Karpas-422 (cell line): ENCODE measurements at regions not wholly inside any gene's neighbourhood (a gene's known extent, or its start where the extent isn't known, plus 50 kb on each side); places are given as distances from the start of the nearest gene placed in this dataset.

Experiments used
- DNase-seq: peaks from one replicate; pipeline ENCODE4 v3.0.0-alpha.2; 2015
- H2AFZ ChIP-seq: fragments of 200-600 bp; sonication (generic); 2 replicates; pipeline ENCODE4 v1.6.1; 2014; ENCODE audit warnings: antibody characterized with exemption, low read length, mixed read lengths
- H3K27ac ChIP-seq: fragments of 200-600 bp; sonication (generic); 2 replicates; pipeline ENCODE4 v1.5.1; 2014; ENCODE audit warnings: mild to moderate bottlenecking, low read length, moderate library complexity
- H3K27me3 ChIP-seq: fragments of 200-600 bp; sonication (generic); 2 replicates; pipeline ENCODE4 v1.6.1; 2014; ENCODE audit warnings: low read length, mixed read lengths
- H3K36me3 ChIP-seq: fragments of 200-600 bp; sonication (generic); 2 replicates; pipeline ENCODE4 v1.6.1; 2014; ENCODE audit warnings: low read length, mixed read lengths; ENCODE audit not compliant: insufficient read depth
- H3K4me1 ChIP-seq: fragments of 200-600 bp; sonication (generic); 2 replicates; pipeline ENCODE4 v1.6.1; 2014; ENCODE audit warnings: mild to moderate bottlenecking, low read length, mixed read lengths
- H3K4me2 ChIP-seq: fragments of 200-600 bp; sonication (generic); 2 replicates; pipeline ENCODE4 v1.6.1; 2014; ENCODE audit warnings: low read length, low read depth, mild to moderate bottlenecking; ENCODE audit not compliant: poor library complexity, severe bottlenecking
- H3K4me3 ChIP-seq: fragments of 200-600 bp; sonication (generic); 2 replicates; pipeline ENCODE4 v1.5.1; 2014; ENCODE audit warnings: mild to moderate bottlenecking, antibody characterized with exemption, low read length, mixed read lengths
- H3K79me2 ChIP-seq: fragments of 200-600 bp; sonication (generic); 2 replicates; pipeline ENCODE4 v1.6.1; 2014; ENCODE audit warnings: mild to moderate bottlenecking, low read length, mixed read lengths
- H3K9ac ChIP-seq: fragments of 200-600 bp; sonication (generic); 2 replicates; pipeline ENCODE4 v1.6.0; 2014; ENCODE audit warnings: low read length
- H3K9me2 ChIP-seq: fragments of 200-600 bp; sonication (generic), shearing (Covaris generic); replicated peaks from 2 replicates; pipeline ENCODE4 v1.6.0; 2014; ENCODE audit warnings: mild to moderate bottlenecking, low read length, moderate library complexity; ENCODE audit not compliant: insufficient read depth
- H3K9me3 ChIP-seq: fragments of 300-700, 200-600 bp; sonication (generic); 2 replicates; pipeline ENCODE4 v1.6.1; 2014; ENCODE audit warnings: low read length, mixed read lengths
- H4K20me1 ChIP-seq: fragments of 200-600 bp; sonication (generic); 2 replicates; pipeline ENCODE4 v1.6.1; 2014; ENCODE audit warnings: mild to moderate bottlenecking, antibody characterized with exemption, low read length, low read depth; ENCODE audit not compliant: insufficient read depth

GRCh38 chr4:16290681-16291420 is 64.6 kb upstream of the TAPT1 start:
- no peaks in the 10 kb centered on the region for H3K4me1 ChIP-seq
- no peaks in the 10 kb centered on the region for H3K9me2 ChIP-seq
- no peaks in the 10 kb centered on the region for H3K27me3 ChIP-seq
- H3K79me2 ChIP-seq = no peaks in the 10 kb centered on the region
- no peak for DNase-seq
- H2AFZ ChIP-seq = no peak overlapping the region
- no peak overlapping the region for H3K27ac ChIP-seq
- no peaks in the 10 kb centered on the region for H4K20me1 ChIP-seq
- no peak overlapping the region for H3K4me2 ChIP-seq
- H3K9me3 ChIP-seq = no peaks in the 10 kb centered on the region
- no peaks in the 10 kb centered on the region for H3K36me3 ChIP-seq
- no peak overlapping the region for H3K9ac ChIP-seq
- H3K4me3 ChIP-seq = no peak overlapping the region

GRCh38 chr4:16289897-16290554 is 63.8 kb upstream of the TAPT1 start:
- no peak overlapping the region for H3K27ac ChIP-seq
- H4K20me1 ChIP-seq = no peaks in the 10 kb centered on the region
- no peaks in the 10 kb centered on the region for H3K9me2 ChIP-seq
- no peak overlapping the region for H3K4me2 ChIP-seq
- H3K79me2 ChIP-seq = no peaks in the 10 kb centered on the region
- no peaks in the 10 kb centered on the region for H3K9me3 ChIP-seq
- no peaks in the 10 kb centered on the region for H3K4me1 ChIP-seq
- peak; percentile 72 for DNase-seq
- no peak overlapping the region for H3K9ac ChIP-seq
- no peaks in the 10 kb centered on the region for H3K27me3 ChIP-seq
- no peak overlapping the region for H3K4me3 ChIP-seq
- H2AFZ ChIP-seq = no peak overlapping the region
- no peaks in the 10 kb centered on the region for H3K36me3 ChIP-seq

- no peak overlapping the region for H2AFZ ChIP-seq
- DNase-seq = no peak
- H3K79me2 ChIP-seq = no peaks in the 10 kb centered on the region
- no peak overlapping the region for H3K4me2 ChIP-seq
- no peaks in the 10 kb centered on the region for H3K4me1 ChIP-seq
- no peaks in the 10 kb centered on the region for H3K36me3 ChIP-seq
- no peak overlapping the region for H3K9ac ChIP-seq
- no peaks in the 10 kb centered on the region for H4K20me1 ChIP-seq
- no peaks in the 10 kb centered on the region for H3K9me3 ChIP-seq
- H3K4me3 ChIP-seq = no peak overlapping the region
- H3K9me2 ChIP-seq = no peaks in the 10 kb centered on the region
- H3K27me3 ChIP-seq = no peaks in the 10 kb centered on the region
- no peak overlapping the region for H3K27ac ChIP-seq
Observed at GRCh38 chr4:16284050-16284449, 57.8 kb upstream of the TAPT1 start.

- H3K9ac ChIP-seq = no peak overlapping the region
- no peak overlapping the region for H3K4me2 ChIP-seq
- H3K27ac ChIP-seq = no peak overlapping the region
- H3K36me3 ChIP-seq = no peaks in the 10 kb centered on the region
- no peaks in the 10 kb centered on the region for H4K20me1 ChIP-seq
- no peaks in the 10 kb centered on the region for H3K4me1 ChIP-seq
- H3K4me3 ChIP-seq = no peak overlapping the region
- no peak overlapping the region for H2AFZ ChIP-seq
- H3K9me3 ChIP-seq = no peaks in the 10 kb centered on the region
- no peaks in the 10 kb centered on the region for H3K79me2 ChIP-seq
- H3K27me3 ChIP-seq = no peaks in the 10 kb centered on the region
- peak; percentile 56 for DNase-seq
- H3K9me2 ChIP-seq = no peaks in the 10 kb centered on the region
Observed at GRCh38 chr4:16278178-16278577, 51.9 kb upstream of the TAPT1 start.
